ENCODE measurements at regions not wholly inside any gene's neighbourhood (a gene's known extent, or its start where the extent isn't known, plus 50 kb on each side); places are given as distances from the start of the nearest gene placed in this dataset.

- no peaks in the 10 kb centered on the region for H4K20me1 ChIP-seq (ENCODE audit: insufficient read depth, low read length)
- peaks cover 81% of the 10 kb centered on the region for H3K4me1 ChIP-seq (ENCODE audit: low read length)
- H3K9me3 ChIP-seq (ENCODE audit: insufficient read depth, low read length), result 0 out of 2 replicates have a peak, but pooled peaks cover 4% of the 10 kb centered on the region
- H2AFZ ChIP-seq (ENCODE audit: low read depth, low read length), result no peak overlapping the region
- no peak overlapping the region for H3K4me3 ChIP-seq (ENCODE audit: low read length)
- H3K36me3 ChIP-seq (replicated peaks; ENCODE audit: low read depth, low read length), result peaks cover 8% of the 10 kb centered on the region
- no peaks in the 10 kb centered on the region for H3K79me2 ChIP-seq (ENCODE audit: low read length)
- no peak overlapping the region for H3K9ac ChIP-seq (ENCODE audit: low read length)
- peak overlapping the region; percentile 35; the same call in 1 of the 2 replicates for H3K27ac ChIP-seq (ENCODE audit: low read length)
- no peak overlapping the region for H3K4me2 ChIP-seq (ENCODE audit: low read length)
- H3K27me3 ChIP-seq (ENCODE audit: low read depth, low read length), result no peaks in the 10 kb centered on the region
- no peak for TF ChIP-seq EZH2phosphoT487 (IDR thresholded peaks at IDR 0.05; ENCODE audit: low read depth)
- TF ChIP-seq, protein P1, sequence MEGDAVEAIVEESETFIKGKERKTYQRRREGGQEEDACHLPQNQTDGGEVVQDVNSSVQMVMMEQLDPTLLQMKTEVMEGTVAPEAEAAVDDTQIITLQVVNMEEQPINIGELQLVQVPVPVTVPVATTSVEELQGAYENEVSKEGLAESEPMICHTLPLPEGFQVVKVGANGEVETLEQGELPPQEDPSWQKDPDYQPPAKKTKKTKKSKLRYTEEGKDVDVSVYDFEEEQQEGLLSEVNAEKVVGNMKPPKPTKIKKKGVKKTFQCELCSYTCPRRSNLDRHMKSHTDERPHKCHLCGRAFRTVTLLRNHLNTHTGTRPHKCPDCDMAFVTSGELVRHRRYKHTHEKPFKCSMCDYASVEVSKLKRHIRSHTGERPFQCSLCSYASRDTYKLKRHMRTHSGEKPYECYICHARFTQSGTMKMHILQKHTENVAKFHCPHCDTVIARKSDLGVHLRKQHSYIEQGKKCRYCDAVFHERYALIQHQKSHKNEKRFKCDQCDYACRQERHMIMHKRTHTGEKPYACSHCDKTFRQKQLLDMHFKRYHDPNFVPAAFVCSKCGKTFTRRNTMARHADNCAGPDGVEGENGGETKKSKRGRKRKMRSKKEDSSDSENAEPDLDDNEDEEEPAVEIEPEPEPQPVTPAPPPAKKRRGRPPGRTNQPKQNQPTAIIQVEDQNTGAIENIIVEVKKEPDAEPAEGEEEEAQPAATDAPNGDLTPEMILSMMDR (IDR thresholded peaks at IDR 0.05; ENCODE audit: low read depth, low read length), result no peak
These were observed 123.8 kb upstream of the CXCL13 start for GRCh38 chr4:77481856-77482255.

GRCh38 chr4:77488882-77489281, 116.7 kb upstream of the CXCL13 start:
- TF ChIP-seq, protein P1 (IDR thresholded peaks at IDR 0.05; ENCODE audit: low read depth, low read length), result no peak
- no peak for TF ChIP-seq EZH2phosphoT487 (IDR thresholded peaks at IDR 0.05; ENCODE audit: low read depth)
- H3K27ac ChIP-seq (ENCODE audit: low read length), result peak overlapping the region; percentile 20; the same call in 1 of the 2 replicates

GRCh38 chr4:77493120-77493752, 112.4 kb upstream of the CXCL13 start:
- TF ChIP-seq EZH2phosphoT487 (IDR thresholded peaks at IDR 0.05; ENCODE audit: low read depth), result no peak
- TF ChIP-seq, protein P1 (IDR thresholded peaks at IDR 0.05; ENCODE audit: low read depth, low read length), result no peak
- Histone ChIP-seq H3K27me3 (ENCODE audit: low read depth, low read length) (no peaks in the 10 kb centered on the region), H3K9me3 (ENCODE audit: insufficient read depth, low read length) (peaks cover 20% of the 10 kb centered on the region; the same call in 1 of the 2 replicates), H3K4me2 (ENCODE audit: low read length) (peak overlapping the region; percentile 66), H3K27ac (ENCODE audit: low read length) (peak overlapping the region; percentile 97), H3K36me3 (replicated peaks; ENCODE audit: low read depth, low read length) (peaks cover 25% of the 10 kb centered on the region), H3K4me1 (ENCODE audit: low read length) (peaks cover 71% of the 10 kb centered on the region), H3K9ac (ENCODE audit: low read length) (peak overlapping the region; percentile 86), H3K4me3 (ENCODE audit: low read length) (peak overlapping the region; percentile 33; the same call in 1 of the 2 replicates), H4K20me1 (ENCODE audit: insufficient read depth, low read length) (no peaks in the 10 kb centered on the region), H2AFZ (ENCODE audit: low read depth, low read length) (no peak overlapping the region), H3K79me2 (ENCODE audit: low read length) (no peaks in the 10 kb centered on the region)

More at GRCh38 chr4:77488882-77489281, 116.7 kb upstream of the CXCL13 start:
- no peaks in the 10 kb centered on the region for H3K27me3 ChIP-seq (ENCODE audit: low read depth, low read length)
- peaks cover 80% of the 10 kb centered on the region for H3K4me1 ChIP-seq (ENCODE audit: low read length)
- no peak overlapping the region for H3K4me3 ChIP-seq (ENCODE audit: low read length)
- H3K79me2 ChIP-seq (ENCODE audit: low read length), result no peaks in the 10 kb centered on the region
- H3K36me3 ChIP-seq (replicated peaks; ENCODE audit: low read depth, low read length), result no peaks in the 10 kb centered on the region
- H3K4me2 ChIP-seq (ENCODE audit: low read length), result no peak overlapping the region
- H3K9ac ChIP-seq (ENCODE audit: low read length), result no peak overlapping the region
- no peaks in the 10 kb centered on the region for H3K9me3 ChIP-seq (ENCODE audit: insufficient read depth, low read length)
- no peak overlapping the region for H2AFZ ChIP-seq (ENCODE audit: low read depth, low read length)
- H4K20me1 ChIP-seq (ENCODE audit: insufficient read depth, low read length), result no peaks in the 10 kb centered on the region

GRCh38 chr4:77493829-77494551, 111.6 kb upstream of the CXCL13 start:
- H3K27me3 ChIP-seq (ENCODE audit: low read depth, low read length), result no peaks in the 10 kb centered on the region
- peak overlapping the region; percentile 97 for H3K27ac ChIP-seq (ENCODE audit: low read length)
- H3K36me3 ChIP-seq (replicated peaks; ENCODE audit: low read depth, low read length), result peaks cover 25% of the 10 kb centered on the region
- H3K9ac ChIP-seq (ENCODE audit: low read length), result peak overlapping the region; percentile 86
- peak overlapping the region; percentile 33 for H3K4me3 ChIP-seq (ENCODE audit: low read length)
- TF ChIP-seq EZH2phosphoT487 (IDR thresholded peaks at IDR 0.05; ENCODE audit: low read depth), result no peak
- TF ChIP-seq, protein P1 (IDR thresholded peaks at IDR 0.05; ENCODE audit: low read depth, low read length), result no peak
- no peaks in the 10 kb centered on the region for H3K79me2 ChIP-seq (ENCODE audit: low read length)
- peak overlapping the region; percentile 66 for H3K4me2 ChIP-seq (ENCODE audit: low read length)
- no peak overlapping the region for H2AFZ ChIP-seq (ENCODE audit: low read depth, low read length)
- no peaks in the 10 kb centered on the region for H4K20me1 ChIP-seq (ENCODE audit: insufficient read depth, low read length)
- H3K9me3 ChIP-seq (ENCODE audit: insufficient read depth, low read length), result peaks cover 20% of the 10 kb centered on the region; the same call in 1 of the 2 replicates
- H3K4me1 ChIP-seq (ENCODE audit: low read length), result peaks cover 66% of the 10 kb centered on the region
